ENCODE measurements at regions not wholly inside any gene's neighbourhood (a gene's known extent, or its start where the extent isn't known, plus 50 kb on each side); places are given as distances from the start of the nearest gene placed in this dataset.

DNA sequence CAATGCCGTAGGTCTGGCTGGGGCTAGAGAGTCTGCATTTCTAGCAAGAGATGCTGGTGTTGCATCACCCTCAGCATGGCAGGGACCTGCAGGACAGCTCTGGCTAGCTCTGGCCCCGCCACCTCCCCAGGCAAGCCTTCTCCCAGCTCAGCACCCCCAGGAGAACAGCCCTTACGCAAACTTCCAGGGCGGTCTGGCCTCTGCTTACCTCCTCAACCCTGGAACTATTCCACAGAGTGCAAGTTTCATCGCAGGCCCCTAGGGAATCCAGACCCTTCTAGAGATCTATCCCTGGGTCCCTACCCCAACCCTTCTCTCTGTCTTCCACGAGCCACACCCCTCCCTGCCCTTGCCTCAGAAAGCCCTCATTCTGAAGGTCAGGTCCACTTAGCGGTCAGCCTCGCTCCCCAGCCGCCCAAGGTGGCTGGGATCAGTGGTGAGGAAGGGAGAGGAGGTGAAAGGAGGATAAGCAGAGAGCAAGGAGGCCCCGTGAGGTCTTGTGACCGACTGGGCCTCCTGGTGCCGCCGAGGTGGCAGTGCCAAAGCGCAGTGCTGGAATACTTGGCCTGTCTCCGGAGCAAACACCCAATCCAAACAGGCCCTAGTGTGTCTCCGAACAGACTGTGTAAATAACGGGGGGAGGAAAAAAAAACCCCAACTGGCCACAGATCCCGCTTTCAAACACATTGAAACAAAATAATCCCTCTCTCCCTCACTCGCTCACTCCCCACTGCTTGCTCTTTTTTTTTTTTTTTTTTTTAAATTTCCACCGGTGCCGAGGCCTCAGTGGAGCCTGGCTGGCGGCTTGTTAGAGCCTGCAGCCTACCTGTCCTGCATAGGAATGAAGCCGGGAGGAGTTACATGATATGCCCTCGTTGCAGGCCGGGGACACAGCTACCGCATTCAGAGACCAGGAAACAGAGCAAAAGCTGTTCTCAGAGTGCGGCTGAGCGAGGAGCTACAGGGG is 380.9 kb downstream of the SOX9 start:
- DNase-seq (ENCODE audit: low spot score) = peak; percentile 58

GRCh38 chr17:72502371-72503341 is 381.8 kb downstream of the SOX9 start:
- DNase-seq (ENCODE audit: low spot score) = no peak

DNA sequence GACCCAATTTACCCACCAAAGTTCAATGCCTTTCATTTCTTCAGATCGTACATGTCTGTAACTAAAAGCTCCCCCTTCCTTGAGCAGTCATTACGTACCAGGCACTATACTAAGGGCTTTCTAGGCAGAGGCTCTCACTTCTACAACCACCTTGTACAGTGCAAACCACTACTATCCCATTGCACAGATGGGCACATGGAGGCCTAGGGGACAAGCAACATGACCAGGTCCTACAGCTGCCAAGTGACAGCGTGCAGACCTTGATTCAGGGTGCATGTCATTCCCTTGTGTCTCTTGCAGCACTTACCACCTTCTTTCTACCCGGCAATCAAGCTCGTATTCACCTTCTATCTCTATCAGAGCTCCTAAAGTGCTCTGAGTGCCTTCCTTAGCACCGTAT is 382.7 kb downstream of the SOX9 start:
- DNase-seq (ENCODE audit: low spot score) = no peak

DNA sequence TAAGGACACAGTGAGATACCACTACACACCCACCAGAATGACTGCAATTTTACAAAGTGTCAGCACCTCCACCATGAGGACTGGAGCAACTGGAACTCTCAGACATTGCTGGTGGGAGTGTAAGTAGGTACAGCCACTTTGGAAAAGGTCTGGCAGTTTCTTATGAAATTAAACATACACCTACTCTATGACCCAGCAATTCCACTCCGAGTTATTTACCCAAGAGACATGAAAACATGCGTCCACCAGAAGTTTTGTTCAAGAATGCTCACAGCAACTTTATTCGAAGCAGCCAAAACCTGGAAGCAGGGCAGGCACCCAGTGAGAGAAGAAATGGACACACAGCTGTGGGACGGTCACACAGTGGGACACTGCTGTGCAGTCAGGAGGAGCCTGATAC is 384.0 kb downstream of the SOX9 start:
- DNase-seq (ENCODE audit: low spot score) = no peak

GRCh38 chr17:72506773-72507172 is 386.0 kb downstream of the SOX9 start:
- no peak for DNase-seq (ENCODE audit: low spot score)

DNA sequence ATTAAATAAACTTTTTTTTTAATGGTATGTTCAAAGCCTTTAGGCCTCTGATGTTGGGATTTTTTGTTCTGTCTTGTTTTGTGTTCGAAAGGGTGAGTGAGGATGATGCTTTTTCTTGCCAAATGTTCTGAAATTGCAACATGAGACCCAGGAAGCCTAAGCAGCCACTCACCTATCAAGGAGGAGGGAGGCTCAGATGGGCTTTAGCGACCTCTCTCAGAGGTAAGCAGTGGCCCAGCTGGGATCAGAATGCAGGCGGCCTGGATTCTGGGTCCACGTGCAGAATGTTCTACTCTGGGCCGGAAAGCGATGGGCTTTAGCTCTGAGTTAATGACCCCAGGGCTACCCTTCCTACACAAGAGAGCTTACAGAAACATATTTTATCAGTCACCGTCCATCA is 386.6 kb downstream of the SOX9 start:
- no peak for DNase-seq (ENCODE audit: low spot score)

DNA sequence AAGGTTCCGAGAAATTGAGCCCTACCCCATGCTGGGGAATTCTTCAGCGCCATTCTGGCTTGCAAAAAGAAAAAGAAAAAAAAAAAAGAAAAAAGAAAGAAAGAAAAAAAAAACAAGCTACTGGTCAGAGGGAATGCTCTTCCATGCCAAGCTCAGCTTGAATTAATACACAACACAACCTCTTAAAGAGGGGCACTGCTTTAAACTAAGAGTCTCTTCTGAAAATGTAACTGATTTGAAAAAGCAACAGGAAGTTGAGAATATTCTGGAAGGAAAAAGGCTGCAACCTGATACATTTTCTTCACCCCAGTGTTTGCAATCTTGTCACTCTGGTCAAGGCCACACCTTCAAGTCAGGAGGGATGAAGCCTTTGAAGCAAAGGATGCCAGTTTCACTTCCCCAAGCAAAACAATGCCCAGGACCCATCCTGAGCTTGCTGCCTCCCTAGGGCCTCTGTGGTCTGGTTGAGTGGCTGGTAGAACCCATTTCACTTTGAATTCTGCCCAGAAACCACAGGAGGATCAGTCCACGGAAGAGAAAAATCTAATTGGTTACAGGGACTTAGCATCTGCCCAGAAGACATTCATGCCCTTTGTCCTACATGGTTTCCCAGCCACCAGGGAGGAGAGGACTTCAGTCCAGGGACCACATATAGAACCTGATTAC is 389.7 kb downstream of the SOX9 start:
- DNase-seq (ENCODE audit: low spot score) = no peak

GRCh38 chr17:72511242-72511641 is 390.4 kb downstream of the SOX9 start:
- DNase-seq (ENCODE audit: low spot score) = no peak

DNA sequence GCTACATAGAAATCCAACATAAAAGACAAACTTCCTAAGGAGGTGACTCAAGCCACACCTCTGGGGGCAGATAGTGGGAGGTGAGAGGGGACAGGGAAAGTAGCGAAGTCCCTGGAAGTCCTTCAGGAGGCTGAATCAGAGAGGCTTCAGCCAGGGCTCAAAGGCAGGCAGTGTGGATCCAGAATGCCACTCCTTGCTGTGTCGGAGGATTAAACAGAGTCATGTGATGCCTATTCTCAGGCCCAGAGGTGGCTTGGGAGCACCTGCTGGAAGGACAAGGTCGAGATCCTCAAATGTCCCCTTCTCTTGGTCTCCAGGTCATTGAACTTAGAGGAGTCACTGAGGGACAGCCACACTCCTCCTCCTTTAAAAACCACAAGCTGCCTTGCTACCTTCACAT is 391.1 kb downstream of the SOX9 start:
- DNase-seq (ENCODE audit: low spot score) = no peak

DNA sequence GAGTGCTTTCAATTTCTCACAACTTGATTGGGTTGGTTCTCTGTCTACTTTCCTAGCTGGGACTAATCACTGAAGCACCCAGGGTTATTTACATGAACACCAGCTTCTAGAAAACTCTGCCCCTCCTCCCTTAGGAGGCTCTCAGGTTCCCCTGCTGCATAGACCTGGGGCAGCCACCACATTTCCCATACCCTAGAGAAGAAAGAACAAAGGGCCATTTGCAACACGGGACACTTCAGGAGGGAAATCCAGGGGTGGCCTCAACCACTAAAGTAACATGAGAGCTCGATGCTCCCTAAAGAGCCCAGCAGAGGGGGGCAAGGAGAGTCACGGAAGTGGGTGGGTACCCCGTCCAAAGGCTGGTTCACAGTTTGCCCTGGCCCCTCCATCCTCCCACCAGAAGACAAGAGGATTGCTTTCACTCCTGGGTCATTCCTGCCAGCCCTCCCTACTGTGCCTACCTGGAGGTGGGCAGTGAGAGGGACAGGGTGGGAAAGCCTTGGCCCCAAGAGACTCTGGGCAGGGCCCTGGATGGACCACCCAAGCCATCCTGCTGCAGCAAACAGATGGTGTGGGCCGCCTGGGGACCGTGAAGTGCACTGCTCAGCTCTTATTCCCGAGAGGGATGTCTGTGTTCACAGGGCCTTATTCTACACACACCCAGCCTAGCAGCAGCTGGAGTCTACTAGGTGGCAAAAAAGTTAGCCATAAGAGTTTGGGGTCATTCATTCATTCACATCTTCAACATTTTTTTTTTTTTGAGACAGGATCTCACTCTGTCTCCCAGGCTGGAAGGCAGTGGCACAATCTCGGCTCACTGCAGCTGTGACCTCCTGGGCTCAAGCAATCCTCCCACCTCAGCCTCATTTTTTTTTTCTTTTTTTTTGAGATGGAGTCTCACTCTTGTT is 392.1 kb downstream of the SOX9 start:
- no peak for DNase-seq (ENCODE audit: low spot score)

DNA sequence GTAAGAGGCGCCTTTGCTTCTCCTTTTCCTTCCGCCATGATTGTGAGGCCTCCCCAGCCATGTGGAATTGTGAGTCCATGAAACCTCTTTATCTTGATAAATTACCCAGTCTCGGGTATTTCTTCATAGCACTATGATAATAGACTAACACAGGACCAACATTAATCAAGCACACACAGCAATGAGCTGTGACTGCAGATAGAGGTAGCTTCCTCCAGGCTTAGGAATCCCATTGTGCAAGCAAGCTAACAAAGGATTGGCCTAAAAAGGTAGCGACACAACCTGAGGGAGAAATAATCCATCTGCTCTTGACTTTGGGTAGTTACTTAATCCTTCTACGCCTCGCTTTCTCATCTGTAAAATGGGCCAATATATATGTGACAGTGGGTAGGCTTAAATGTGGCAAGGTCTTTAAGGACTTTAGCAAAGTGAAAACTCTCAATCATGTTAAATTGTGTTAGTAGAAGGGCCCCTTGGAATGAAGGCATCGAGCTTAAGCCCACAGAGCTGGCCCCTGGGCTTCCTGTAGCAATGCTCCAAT is 393.6 kb downstream of the SOX9 start:
- no peak for DNase-seq (ENCODE audit: low spot score)

DNA sequence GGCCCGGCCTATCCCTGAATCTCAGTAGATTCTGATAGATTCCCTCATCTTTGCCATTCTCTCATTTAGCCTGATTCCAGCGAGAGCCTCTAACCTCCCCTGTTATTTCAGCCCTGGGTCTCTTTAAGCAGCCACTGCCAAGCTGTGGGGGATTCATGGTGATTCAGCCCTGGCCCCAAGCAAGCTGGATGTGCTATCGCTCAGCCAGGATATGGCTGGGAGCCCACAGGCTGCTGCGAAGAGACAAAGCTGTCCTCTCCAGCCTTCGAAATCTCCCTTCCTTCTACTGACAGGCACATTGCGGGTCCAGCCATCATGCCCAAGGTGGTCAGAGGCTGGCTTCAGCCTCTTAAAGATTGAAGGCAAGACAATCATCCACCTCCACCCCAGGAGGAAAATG is 394.1 kb downstream of the SOX9 start:
- no peak for DNase-seq (ENCODE audit: low spot score)

GRCh38 chr17:72515291-72516065 is 394.7 kb downstream of the SOX9 start:
- no peak for DNase-seq (ENCODE audit: low spot score)

DNA sequence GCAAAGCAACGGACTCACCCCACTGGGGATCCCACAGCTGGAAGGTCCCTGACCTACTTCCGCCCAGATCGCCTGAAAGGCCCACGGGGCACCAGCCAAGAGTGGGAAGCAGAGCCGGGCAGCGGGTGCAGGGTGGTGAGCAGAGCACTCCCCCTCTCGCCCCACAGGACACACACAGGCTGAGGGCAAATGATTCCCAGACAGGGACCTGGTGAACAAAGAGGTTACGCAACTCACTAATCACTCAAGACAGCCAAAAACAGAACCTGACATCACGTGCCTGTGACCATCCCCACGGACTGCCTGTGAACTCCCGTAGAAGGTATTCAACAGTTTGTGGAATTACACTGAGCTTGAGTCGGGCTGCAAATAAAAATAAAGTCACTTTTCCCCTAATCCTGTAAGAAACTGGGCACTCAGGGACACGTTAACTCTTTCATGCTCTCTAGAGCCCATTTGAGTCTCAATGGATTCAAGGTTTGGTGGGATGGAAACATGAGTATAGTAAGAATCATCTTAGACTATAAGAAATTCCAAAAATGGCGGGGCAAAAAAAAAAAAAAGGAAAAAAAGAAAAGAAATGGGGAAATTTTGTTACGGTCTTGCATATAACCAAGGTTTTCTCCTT is 396.1 kb downstream of the SOX9 start:
- no peak for DNase-seq (ENCODE audit: low spot score)

DNA sequence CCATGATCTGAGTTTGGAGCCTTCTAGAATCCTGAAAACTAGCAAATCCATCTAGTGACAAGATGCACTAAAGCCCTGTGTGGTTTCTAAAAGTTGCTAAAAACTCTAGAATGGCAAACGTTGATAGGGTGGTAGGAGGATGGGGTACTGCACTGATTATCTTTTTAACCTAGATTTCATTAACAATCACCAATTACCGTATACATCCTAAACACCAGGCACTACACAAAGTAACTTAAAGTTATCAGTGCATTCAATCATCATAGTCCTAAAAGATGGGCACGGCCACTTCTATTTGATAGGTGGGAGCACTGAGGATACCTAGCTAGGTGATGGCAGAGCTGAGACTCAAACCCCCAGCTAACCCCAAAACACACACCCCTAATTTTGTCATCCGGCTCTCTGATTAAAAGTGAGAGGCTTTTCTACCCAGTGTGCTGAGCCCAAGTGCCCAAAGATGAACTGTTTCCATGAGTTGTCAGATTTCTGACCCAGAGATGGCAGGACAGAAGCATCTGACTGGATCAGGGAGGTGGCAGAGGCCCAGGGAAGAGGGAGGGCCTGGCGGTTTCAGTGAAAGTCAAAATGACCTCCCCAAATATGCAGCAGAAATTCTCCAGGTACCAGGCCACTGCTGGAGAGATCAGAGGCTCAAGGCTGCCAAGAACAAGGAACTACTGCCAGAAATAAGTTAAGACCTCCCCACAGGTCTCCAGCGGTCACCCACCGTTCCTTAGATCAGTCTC is 396.8 kb downstream of the SOX9 start:
- DNase-seq (ENCODE audit: low spot score) = no peak

GRCh38 chr17:72518159-72518732 is 397.4 kb downstream of the SOX9 start:
- DNase-seq (ENCODE audit: low spot score) = no peak

- no peak for DNase-seq (ENCODE audit: low spot score)
Measured at GRCh38 chr17:72518753-72519597, 398.2 kb downstream of the SOX9 start.

- DNase-seq (ENCODE audit: low spot score) = no peak
Measured at GRCh38 chr17:72519598-72519936, 398.7 kb downstream of the SOX9 start.

Measured in putamen (tissue), 1 donor.